Thyroid gland (tissue), 4 donors: ENCODE measurements at regions not wholly inside any gene's neighbourhood (a gene's known extent, or its start where the extent isn't known, plus 50 kb on each side); places are given as distances from the start of the nearest gene placed in this dataset.

Source experiments
- DNase-seq, 2 donors: peaks; one replicate each; pipeline ENCODE4 v3.0.0-alpha.2; 2019
- H3K27ac ChIP-seq, 3 donors: fragments of 200-600 bp; sonication (generic); 1 replicate in 2 of 3; 2 replicates in 1 of 3; pipeline ENCODE4 v1.5.1; 2016 to 2019; ENCODE audit warnings: mild to moderate bottlenecking in 1 of 3, moderate library complexity in 1 of 3
- H3K27me3 ChIP-seq: fragments of 200-600 bp; sonication (generic); one replicate; pipeline ENCODE4 v1.5.1; 2019
- H3K36me3 ChIP-seq, 2 donors: fragments of 200-600 bp; sonication (generic); one replicate each; pipeline ENCODE4 v1.5.1; 2016 to 2019
- H3K4me1 ChIP-seq, 2 donors: fragments of 200-600 bp; sonication (generic); one replicate each; pipeline ENCODE4 v1.5.1; 2017 to 2019
- H3K4me3 ChIP-seq, 3 donors: fragments of 200-600 bp; sonication (generic); replicated peaks in 1 of 3; 1 replicate in 2 of 3; 2 replicates in 1 of 3; pipeline ENCODE4 v1.5.1; 2016; ENCODE audit warnings: mild to moderate bottlenecking in 1 of 3
- H3K9me3 ChIP-seq: fragments of 200-600 bp; sonication (generic); one replicate; pipeline ENCODE4 v1.5.1; 2017
- POLR2A ChIP-seq, 2 donors: fragments of 450-650 bp; IDR thresholded peaks; one replicate each; pipeline ENCODE4 v1.6.1; 2017; ENCODE audit warnings: antibody characterized with exemption in 2 of 2, mild to moderate bottlenecking in 2 of 2, moderate library complexity in 1 of 2
- WGBS, 2 donors: methylation state at CpG; one replicate each; pipeline ENCODE4 v1.1.5; 2017; 5-methylcytosine and 5-hydroxymethylcytosine counted together
- intact Hi-C: fragments of 100-400 bp; cut with DNase I; formaldehyde crosslinking; loops from one replicate; pipeline ENCODE4 v1.15.1; 2023
- TF ChIP-seq, protein P1 (sequence below), 6 experiments: fragments of 200-600 bp in 3 of 6; fragments of 450-650 bp in 3 of 6; sonication (generic) in 3 of 6; IDR thresholded peaks; one replicate each; pipeline ENCODE4 v1.5.1; 2016 to 2019; ENCODE audit warnings: antibody characterized with exemption in 6 of 6, mild to moderate bottlenecking in 2 of 6, inconsistent platforms in 1 of 6, moderate library complexity in 1 of 6

DNA sequence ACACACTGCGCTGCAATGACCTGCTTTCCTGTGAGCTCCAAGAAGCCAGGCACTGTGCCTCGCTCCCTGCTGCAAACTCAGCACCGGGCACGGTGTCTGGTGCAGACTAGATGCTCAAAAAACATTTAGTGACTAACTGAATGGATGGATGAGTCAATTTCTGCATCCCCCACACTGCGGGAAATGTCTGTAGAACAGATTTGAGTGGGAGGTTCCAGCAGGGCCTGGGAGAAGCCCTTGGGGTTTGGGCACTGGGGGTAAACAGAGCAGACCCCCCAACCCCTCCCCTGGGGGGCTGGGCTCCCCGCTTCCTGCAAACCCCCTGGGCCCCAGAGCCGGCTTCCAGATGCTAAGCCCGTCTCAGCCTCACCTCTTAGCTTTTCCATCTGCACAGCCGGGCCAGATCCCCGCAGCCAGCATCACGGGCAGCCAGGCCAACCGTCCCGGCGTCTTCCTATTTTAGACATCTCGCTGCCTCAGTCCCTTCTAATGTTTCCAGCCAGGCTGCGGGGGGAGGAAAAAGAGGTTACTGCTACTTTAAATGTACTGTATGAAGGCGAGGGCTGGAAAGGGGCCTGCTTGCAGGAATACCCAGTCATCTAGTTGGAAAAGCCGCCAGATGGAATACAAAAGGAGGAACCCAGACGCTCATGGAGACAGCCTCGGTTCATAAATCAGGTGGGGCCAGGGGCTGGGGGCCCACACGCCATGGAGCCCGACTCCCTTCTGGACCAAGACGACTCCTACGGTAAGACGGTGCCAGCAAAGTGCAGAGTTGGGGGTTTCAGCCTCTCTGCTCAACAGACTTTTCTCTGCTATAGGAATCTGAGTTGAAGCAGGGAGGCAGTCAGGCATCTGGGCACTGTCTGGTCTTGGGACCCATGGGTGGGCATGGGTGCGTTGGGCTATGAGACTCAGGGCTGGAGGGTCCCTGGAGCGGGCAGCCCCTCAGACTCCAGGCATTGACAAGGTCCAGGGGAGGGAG lies 67.1 kb upstream of the GGTA1 start:
- TF ChIP-seq, protein P1, sequence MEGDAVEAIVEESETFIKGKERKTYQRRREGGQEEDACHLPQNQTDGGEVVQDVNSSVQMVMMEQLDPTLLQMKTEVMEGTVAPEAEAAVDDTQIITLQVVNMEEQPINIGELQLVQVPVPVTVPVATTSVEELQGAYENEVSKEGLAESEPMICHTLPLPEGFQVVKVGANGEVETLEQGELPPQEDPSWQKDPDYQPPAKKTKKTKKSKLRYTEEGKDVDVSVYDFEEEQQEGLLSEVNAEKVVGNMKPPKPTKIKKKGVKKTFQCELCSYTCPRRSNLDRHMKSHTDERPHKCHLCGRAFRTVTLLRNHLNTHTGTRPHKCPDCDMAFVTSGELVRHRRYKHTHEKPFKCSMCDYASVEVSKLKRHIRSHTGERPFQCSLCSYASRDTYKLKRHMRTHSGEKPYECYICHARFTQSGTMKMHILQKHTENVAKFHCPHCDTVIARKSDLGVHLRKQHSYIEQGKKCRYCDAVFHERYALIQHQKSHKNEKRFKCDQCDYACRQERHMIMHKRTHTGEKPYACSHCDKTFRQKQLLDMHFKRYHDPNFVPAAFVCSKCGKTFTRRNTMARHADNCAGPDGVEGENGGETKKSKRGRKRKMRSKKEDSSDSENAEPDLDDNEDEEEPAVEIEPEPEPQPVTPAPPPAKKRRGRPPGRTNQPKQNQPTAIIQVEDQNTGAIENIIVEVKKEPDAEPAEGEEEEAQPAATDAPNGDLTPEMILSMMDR (IDR thresholded peaks at IDR 0.05) = no peak
- TF ChIP-seq POLR2A (IDR thresholded peaks at IDR 0.05) = no peak
- intact Hi-C loops = no loop called here
- Histone ChIP-seq H3K4me1 (peaks cover 0 to 31% of the 10 kb centered on the region in 2 donors), H3K36me3 (no peaks in the 10 kb centered on the region), H3K27ac (peak overlapping the region in 1 of 3 donors; percentile 35), H3K27me3 (no peaks in the 10 kb centered on the region), H3K4me3 (no peak overlapping the region), H3K9me3 (no peaks in the 10 kb centered on the region)
- WGBS, 2 donors = 60 to 82% methylated on average over 26 to 27 of the region's 27 CpGs
- no peak for DNase-seq

DNA sequence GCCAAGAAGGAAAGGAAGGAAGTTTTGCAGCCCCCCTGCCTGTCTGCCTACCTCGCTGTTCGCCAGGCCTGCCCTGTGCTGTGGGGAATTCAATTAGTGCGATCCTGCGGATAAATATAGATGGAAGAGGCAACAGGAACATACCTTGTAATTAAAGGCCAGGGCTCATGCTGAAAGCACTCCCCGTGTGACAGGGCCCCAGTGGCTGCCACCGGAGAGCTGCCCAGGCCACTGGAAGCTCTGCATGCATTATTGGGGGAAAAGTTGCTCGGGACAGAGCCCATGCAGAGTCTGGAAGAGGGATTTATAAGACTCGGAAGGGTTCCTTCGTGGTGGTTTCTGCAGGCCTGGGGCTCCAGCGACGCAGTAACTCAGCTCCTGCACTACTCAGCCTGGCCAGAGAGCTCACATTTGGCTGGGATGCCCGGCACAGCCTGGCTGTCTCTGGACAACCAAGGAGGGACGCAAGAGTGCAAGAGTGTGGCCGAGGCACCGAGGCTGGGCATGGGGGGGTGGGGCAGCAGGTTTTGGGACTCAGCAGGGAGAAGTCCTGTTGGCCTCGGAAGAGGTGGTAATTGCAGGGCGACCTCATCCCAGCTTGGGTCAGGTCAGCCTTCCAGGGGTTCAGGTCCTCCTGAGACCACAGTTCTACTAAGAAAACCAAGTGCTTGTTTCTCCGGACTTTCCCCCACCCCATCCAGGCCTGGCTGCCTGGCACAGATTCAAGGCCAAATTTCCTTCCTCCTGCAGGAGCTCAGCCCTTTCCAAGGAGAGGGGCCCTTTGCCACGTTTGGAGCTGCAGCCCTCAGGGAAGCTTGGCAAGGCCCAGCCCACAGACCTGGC lies 68.1 kb upstream of the GGTA1 start:
- DNase-seq = no peak
- TF ChIP-seq, protein P1 (IDR thresholded peaks at IDR 0.05) = no peak
- no peak for TF ChIP-seq POLR2A (IDR thresholded peaks at IDR 0.05)
- intact Hi-C loops = no loop called here
- Histone ChIP-seq H3K9me3 (no peaks in the 10 kb centered on the region), H3K4me3 (no peak overlapping the region), H3K4me1 (peaks cover 0 to 31% of the 10 kb centered on the region in 2 donors), H3K27me3 (no peaks in the 10 kb centered on the region), H3K36me3 (no peaks in the 10 kb centered on the region), H3K27ac (peak overlapping the region in 1 of 3 donors; percentile 35)
- 50 to 67% methylated on average over 10 to 16 of the region's 19 CpGs for WGBS, 2 donors

DNA sequence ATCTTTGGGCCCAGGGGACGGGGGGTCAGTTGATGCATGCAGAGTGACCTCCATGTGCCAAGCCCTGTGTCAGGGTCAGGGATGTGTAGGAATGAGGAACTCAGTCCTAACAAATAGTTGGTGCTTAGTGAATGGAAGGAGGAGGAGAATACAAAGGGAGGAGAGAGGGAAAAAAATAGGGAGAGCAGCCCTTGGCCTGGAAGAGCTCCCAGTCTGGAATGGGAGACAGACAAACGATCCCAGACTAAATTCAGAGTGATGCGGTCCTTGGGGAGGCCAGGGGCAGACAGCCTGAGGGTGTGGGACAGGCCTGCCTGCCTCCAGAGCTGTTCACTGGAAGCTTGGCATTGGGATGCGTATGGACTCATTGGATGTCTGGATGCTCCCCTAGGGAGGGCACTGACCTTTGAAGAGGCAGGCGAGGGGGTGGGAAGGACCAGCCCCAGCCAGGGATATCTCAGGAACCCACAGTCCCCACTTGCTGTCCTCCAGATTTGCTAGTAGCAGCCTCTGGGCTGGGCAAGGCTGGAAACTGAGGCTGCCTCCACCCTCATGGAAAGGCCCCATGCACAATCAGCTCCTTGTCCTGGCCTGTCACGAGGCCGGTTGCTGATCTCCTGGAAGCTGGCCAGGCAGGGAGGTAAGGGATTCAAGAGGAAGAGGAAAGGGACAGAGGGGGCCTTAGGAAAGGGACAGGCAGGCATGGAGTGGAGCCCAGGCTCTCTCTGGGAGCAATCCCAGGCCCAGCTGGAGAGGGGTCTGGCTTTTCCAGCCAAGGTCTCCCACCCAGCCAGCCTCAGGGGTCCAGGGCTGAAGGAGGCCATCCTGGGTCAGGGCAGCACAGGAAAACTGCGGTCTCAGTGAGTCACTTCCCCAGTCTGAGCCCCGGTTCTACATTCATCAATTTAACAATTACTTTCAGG lies 69.0 kb upstream of the GGTA1 start:
- intact Hi-C loops = no loop called here
- Histone ChIP-seq H3K27ac (peak overlapping the region in 1 of 3 donors; percentile 45), H3K9me3 (no peaks in the 10 kb centered on the region), H3K27me3 (no peaks in the 10 kb centered on the region), H3K36me3 (no peaks in the 10 kb centered on the region), H3K4me1 (peaks cover 0 to 31% of the 10 kb centered on the region in 2 donors), H3K4me3 (no peak overlapping the region)
- 47 to 60% methylated on average over 8 to 9 of the region's 9 CpGs for WGBS, 2 donors
- no peak for DNase-seq
- no peak for TF ChIP-seq POLR2A (IDR thresholded peaks at IDR 0.05)
- TF ChIP-seq, protein P1 (IDR thresholded peaks at IDR 0.05) = no peak

DNA sequence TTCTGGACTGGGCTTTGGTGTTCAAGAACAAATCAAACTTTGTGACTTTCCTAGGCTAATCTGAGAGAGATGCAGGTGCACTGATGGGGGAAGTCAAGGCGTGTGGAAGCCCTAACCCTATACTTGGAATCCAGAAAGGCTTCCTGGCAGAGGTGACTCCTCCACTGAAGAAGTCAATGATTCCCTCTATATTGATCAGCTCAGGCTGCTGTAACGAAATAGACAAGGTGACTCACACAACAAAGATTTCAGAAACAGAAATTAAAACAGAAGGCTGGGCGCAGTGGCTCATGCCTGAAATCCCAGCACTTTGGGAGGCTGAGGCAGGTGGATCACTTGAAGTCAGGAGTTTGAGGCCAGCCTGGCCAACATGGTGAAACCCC lies 69.6 kb upstream of the GGTA1 start:
- no peaks in the 10 kb centered on the region for H3K9me3 ChIP-seq
- DNase-seq = no peak
- intact Hi-C loops = no loop called here
- TF ChIP-seq POLR2A (IDR thresholded peaks at IDR 0.05) = no peak
- TF ChIP-seq, protein P1 (IDR thresholded peaks at IDR 0.05) = no peak
- WGBS, 2 donors = 62 to 89% methylated on average over 3 of the region's 3 CpGs
- peaks cover 0 to 31% of the 10 kb centered on the region in 2 donors for H3K4me1 ChIP-seq
- H3K27ac ChIP-seq = no peak overlapping the region
- no peaks in the 10 kb centered on the region for H3K36me3 ChIP-seq
- H3K4me3 ChIP-seq = no peak overlapping the region
- H3K27me3 ChIP-seq = no peaks in the 10 kb centered on the region
